GM20000 (cell line): ENCODE measurements at regions not wholly inside any gene's neighbourhood (a gene's known extent, or its start where the extent isn't known, plus 50 kb on each side); places are given as distances from the start of the nearest gene placed in this dataset.

Source experiments
- DNase-seq: peaks from one replicate; pipeline ENCODE4 v3.0.0; 2012; ENCODE audit warnings: low spot score
- CTCF ChIP-seq: IDR thresholded peaks from 2 replicates; pipeline ENCODE4 v1.5.1; 2012; ENCODE audit warnings: mild to moderate bottlenecking, control low read depth; ENCODE audit errors: extremely low read depth, missing control alignments

GRCh38 chr10:5587151-5588079 lies 62.7 kb downstream of the CALML3 start:
- no peak for TF ChIP-seq CTCF
- DNase-seq = no peak

GRCh38 chr10:5588080-5588453 lies 63.3 kb downstream of the CALML3 start:
- no peak for DNase-seq
- TF ChIP-seq CTCF = no peak

GRCh38 chr10:5588603-5589002 lies 63.8 kb downstream of the CALML3 start:
- DNase-seq = no peak
- no peak for TF ChIP-seq CTCF
